HG03159 (cell line): ENCODE measurements at regions not wholly inside any gene's neighbourhood (a gene's known extent, or its start where the extent isn't known, plus 50 kb on each side); places are given as distances from the start of the nearest gene placed in this dataset.

Source experiments
- ATAC-seq: cut with Tn5 transposase; IDR thresholded peaks from one replicate; pipeline ENCODE4 v1.9.1; 2021; ENCODE audit warnings: mild to moderate bottlenecking, moderate library complexity; ENCODE audit not compliant: unreplicated experiment

DNA sequence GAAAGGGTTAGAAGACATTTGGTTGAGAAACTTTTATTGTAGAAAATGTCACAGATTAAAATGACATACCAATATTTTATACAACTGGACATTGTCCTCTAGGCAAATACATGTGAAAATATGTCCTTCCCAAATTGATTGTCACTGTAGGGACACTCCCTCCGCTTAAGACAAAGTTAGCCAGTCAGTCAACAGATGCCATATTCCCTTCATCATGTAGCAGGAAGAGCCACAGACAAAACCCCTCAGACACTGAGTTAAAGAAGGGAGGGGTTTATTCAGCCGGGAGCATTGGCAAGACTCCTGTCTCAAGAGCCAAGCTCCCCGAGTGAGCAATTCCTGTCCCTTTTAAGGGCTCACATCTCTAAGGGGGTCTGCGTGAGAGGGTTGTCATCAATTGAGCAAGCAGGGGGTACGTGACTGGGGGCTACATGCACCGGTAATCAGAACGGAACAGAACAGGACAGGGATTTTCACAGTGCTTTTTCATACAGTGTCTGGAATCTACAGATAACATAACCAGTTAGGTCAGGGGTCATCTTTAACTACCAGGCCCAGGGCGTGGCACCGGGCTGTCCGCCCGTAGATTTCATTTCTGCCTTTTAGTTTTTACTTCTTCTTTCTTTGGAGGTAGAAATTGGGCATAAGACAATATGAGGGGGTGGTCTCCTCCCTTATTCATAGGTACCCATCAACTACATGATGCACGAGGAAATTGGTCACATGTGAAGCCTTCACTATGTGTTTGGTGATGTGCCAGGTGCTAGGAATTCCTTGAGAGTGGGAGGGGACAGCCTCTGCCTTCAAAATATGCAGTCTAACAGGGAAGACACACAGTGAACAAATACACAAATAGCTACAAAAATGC, 155.7 kb upstream of the CDYL start:
- ATAC-seq, result no peak

DNA sequence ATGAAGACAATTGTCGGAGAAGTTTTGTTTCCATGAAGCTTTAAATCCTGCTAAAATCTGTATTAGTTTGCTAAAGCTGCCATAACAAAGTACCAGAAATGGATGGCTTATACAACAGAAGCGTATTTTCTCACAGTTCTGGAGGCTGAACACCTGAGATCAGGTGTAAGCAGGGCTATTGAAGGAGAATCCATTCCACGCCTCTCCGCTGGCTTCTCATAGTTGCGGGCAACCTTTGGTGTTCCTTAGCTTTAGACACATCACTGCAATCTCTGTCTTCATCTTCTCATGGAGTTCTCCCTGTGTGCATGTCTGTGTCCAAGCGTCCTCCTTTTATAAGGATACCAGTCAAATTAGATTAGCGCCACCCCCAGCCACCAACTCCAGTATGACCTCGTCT, 159.9 kb upstream of the CDYL start:
- no peak for ATAC-seq

GRCh38 chr6:4615891-4616290, 160.3 kb upstream of the CDYL start:
- ATAC-seq, result no peak

DNA sequence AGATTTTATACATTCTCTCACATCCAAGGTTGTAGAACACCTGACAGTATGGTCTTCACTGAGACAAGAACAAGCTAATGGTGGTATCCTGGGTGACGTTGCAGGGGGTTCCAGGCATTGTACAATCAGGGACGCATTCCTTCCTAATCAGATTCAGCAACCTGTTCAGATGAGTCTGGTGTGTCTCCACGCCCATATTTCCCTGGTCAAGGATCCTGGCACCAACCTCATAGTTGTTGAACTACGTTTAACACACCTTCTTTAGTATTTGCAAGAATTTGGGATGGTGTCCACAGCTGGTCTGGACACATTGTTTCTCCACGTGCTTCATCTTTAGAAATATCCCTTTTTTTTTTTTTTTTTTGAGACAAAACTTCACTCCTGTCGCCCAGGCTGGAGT, 161.0 kb upstream of the CDYL start:
- ATAC-seq, result no peak

- ATAC-seq, result no peak
These were observed 161.6 kb upstream of the CDYL start for GRCh38 chr6:4614637-4615036.

- no peak for ATAC-seq
These were observed 162.4 kb upstream of the CDYL start for GRCh38 chr6:4613795-4614194.

GRCh38 chr6:4613381-4613780, 162.8 kb upstream of the CDYL start:
- no peak for ATAC-seq

DNA sequence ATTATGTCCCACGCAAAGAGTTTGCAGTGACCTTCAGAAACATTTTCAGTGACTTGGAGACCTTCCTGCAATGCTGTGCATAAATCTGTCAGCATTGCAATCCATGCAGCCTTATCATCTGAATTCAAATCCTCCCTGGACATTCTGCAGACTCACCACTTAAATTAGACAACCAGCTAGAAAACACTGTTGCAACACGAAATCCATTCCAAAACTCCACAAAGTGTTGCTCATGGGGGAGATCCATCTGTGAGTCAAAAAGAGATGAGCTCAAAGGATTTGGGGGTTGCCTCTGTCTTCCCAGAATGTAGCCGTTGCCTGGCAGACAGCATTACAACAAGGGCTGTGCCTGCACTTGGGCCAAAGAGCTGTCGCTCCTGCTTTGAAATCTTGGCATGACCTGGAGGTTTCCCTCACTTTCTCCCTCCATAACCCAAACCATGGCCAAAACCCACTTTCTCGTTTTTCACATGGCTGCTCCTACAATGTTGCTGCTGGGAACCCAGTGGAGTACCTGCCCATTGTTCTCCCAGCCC, 163.5 kb upstream of the CDYL start:
- ATAC-seq, result no peak

DNA sequence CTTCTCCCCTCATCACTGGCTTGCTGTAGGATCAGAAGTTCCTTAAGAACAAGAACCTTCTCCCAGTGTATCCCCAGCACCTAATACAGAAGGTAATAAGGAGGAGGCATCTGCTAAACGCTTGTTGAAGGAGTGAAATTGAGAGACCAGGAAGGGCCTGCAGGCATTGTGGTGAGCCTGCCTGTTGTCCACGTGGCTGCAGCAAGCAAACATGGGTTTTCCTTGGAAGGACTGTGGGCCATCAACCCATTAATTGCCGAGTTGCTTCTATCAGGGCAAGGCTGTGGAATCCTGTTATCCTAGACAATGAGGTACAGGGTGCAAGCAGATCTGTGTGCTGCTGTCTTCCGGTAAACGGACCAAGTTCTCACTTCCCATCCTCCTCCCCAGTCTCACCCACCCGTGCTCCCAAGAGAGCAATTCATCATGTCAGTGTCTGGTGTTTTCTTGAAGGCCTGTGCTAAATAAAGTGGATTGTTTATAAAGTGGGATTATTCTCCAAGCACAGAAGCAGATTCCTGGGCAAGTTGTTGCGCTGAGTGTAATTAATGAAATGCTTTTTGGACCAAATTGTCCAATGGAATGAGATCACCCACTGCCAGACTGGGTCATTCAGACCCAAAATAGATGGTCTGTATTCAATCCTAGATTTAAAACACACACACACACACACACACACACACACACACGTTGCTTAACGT, 164.6 kb upstream of the CDYL start:
- ATAC-seq, result no peak

DNA sequence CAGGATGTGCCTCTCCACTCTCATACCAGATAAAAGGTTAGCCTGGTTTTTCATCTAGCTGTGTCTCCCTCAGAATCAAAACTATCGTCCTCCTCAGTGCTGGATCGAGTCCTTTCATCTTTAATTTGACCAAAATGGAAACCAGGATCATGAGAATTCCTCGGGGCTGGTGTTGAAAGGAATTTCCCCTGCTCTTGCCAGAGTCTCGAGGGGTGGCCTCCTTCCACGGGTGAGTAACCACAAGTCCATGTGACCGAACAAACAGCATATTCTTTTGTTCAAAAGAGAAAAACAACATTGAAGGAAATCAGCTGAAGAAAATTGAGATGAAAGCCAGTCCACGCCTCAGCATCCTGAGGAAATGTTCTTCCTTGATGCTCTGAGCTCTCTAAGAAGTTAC, 165.9 kb upstream of the CDYL start:
- no peak for ATAC-seq

- no peak for ATAC-seq
These were observed 167.7 kb upstream of the CDYL start for GRCh38 chr6:4608361-4609115.

GRCh38 chr6:4607793-4608192, 168.4 kb upstream of the CDYL start:
- ATAC-seq, result no peak

DNA sequence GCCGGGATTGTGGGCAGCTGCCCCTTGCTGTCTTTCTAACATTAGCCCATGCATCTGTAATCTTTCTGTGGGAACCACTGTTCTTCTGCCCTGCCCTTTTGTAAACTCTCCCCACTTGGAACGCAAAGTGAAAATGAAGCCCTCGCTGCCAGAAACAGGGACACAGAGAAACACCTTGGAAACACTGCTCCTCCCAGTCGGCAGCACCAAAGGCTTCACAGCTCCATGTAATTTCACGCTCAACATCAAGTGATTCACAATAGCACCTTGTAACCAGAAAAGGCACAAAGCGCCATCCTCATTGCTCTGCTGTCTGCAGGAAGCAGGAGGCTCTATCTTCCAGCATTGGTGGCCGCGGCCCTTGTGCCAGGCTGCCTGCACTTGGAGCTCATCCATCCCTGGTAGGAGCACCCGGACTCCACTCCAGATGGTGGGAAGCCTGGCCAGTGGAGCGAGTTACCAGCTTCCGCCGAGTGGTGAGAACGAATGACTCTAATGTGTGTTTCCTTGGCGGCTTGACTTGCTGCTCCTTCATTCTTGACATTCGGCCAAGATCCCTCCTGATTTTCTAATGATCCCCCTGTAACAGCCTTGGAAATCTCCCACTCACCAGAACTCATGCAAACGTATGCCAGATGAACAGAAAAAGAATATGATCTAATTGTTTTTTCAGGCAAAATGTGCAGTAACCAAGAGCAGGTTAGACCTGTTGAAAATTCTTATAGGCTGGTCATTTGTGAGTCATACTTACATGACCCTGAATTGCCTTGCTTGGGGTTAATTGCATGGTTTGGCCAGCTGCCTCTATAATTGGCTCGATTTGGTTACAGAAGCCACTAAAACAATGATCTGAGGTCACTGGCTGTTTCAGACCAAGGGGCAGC, 169.1 kb upstream of the CDYL start:
- ATAC-seq, result no peak

- no peak for ATAC-seq
These were observed 170.2 kb upstream of the CDYL start for GRCh38 chr6:4606016-4606415.

DNA sequence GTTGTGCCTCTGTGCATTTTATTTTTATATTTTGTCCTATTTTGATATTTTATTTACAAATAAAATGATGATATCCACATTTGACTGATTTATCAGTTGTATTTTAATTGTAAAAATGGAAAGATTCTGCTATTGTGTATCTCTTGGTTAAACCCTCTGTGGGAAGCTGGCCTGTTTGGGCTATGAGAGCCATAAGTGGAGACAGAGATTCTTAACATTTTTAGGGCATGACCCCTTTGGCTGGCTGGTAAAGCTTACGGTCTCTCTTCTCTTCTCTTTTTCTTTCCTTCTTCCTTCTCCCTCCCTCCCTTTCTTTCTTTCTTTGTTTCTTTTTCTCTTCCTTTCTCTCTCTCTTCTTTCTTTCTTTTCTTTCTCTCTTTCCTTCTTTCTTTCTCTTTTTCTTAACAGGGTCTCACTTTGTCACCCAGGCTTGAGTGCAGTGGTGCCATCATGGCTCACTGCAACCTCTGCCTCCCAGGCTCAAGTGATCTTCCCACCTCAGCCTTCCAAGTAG, 172.3 kb upstream of the CDYL start:
- no peak for ATAC-seq

DNA sequence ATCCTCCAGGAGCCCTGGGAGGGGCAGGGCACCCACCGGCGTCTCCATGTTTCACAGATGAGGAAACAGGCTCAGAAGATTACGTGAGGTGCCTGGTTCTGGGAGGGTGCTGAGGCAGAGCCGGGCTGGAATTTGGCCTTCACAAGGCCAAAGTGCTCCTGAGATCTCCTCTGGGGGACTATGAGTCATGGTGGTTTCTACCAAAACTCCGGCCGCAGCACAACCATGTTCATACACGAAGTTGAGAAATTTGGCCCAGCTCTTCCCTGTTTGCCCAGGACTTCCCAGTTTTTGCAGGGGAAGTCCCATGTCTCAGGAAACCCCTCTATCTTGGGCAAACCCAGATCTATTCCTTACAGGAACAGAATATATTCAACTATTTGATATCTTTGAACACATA, 172.9 kb upstream of the CDYL start:
- no peak for ATAC-seq

- no peak for ATAC-seq
These were observed 176.3 kb upstream of the CDYL start for GRCh38 chr6:4599924-4600323.

- no peak for ATAC-seq
These were observed 177.7 kb upstream of the CDYL start for GRCh38 chr6:4598384-4598995.

DNA sequence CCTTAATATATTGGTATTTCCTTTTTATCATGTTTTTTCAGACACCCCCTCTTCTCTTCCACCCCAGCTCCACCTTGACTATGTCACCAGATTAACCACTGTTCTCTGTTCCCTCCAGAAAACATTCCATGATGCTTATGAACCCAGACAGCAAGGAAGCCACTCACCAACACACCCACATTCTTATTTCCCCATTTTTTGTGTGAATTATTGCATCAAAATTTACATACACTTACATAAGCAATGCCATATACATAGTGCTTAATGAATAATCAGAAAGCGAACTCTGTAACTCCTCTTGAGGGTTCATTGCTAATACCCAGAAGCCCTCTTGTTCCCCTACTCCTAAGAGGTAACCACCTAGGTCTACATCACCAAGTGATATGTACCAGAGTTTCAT, 182.3 kb upstream of the CDYL start:
- no peak for ATAC-seq

- no peak for ATAC-seq
These were observed 184.2 kb upstream of the CDYL start for GRCh38 chr6:4592026-4592425.
